ENCODE measurements at regions not wholly inside any gene's neighbourhood (a gene's known extent, or its start where the extent isn't known, plus 50 kb on each side); places are given as distances from the start of the nearest gene placed in this dataset.

DNA sequence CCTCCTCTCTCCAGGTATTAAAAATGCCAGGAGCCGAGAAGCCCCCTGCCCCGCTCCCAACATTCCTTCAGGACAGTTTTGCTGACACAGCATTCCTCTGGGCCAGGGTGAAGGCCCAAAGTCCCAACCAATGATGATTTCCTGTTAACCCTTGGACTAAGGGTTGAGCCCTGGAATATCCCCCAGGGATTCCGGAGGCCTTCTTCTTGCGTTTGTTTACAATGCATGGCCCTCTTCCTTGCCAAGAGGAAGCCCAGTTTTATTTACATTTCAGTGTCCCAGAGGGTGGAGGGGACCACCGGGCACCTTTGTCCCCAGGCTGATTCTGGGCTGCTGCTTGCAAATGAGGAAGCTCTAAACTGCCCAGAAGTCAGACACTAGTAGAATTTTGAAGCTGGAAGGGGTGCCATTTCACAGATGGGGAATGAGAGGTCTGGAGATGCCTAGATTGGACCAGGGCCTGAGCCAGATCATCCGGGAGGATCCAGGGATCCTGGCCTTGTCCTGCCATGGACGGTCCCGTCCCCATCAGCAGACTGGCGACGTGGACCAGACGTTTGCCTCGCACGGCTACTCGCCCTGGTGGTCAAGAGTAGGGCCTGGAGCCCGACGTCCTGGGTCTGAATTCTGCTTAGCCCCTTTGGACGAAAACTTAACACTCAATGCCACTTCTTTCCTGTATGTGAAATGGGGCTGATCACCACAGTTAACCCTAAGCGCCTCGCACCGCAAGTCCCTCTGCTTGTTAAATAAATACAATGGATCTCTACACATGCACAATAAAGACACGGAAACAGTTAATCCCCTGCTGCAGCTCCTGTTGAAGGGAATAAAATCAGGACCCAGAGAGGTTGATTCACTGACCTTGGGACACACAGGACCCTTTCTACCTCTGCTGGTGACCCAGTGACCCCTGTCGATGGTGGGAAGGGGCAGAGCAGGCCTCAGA, 55.6 kb upstream of the CIBAR2 start (continued):
- TF ChIP-seq HNRNPUL1 (IDR thresholded peaks at IDR 0.05; ENCODE audit: low read depth, low read length) (no peak), RFXANK (CRISPR knock-in tag; IDR thresholded peaks at IDR 0.05) (no peak), FOXA1 (IDR thresholded peaks at IDR 0.05) (no peak), FOXA1 (CRISPR knock-in tag; IDR thresholded peaks at IDR 0.05) (peak; percentile 82; the same call in 1 of the 2 replicates), ZNF331 (CRISPR knock-in tag; IDR thresholded peaks at IDR 0.05) (no peak), ZNF570 (CRISPR knock-in tag; IDR thresholded peaks at IDR 0.05; ENCODE audit: borderline replicate concordance) (no peak), ESRRA (CRISPR knock-in tag; IDR thresholded peaks at IDR 0.05; ENCODE audit: low read depth) (no peak), RXRB (CRISPR knock-in tag; IDR thresholded peaks at IDR 0.05; ENCODE audit: borderline replicate concordance) (peak; percentile 90), CHD4 (IDR thresholded peaks at IDR 0.05; ENCODE audit: borderline replicate concordance, low read length) (no peak), MAFK (conservative IDR thresholded peaks at IDR 0.05 in 1 of 2, IDR thresholded peaks at IDR 0.05 in 1 of 2; ENCODE audit: low read length in 2 of 2) (peak; percentile 100), ZNF569 (CRISPR knock-in tag; IDR thresholded peaks at IDR 0.05; ENCODE audit: borderline replicate concordance) (no peak), ZNF816 (CRISPR knock-in tag; IDR thresholded peaks at IDR 0.05; ENCODE audit: borderline replicate concordance) (peak; percentile 83)
- TF ChIP-seq, protein P1, sequence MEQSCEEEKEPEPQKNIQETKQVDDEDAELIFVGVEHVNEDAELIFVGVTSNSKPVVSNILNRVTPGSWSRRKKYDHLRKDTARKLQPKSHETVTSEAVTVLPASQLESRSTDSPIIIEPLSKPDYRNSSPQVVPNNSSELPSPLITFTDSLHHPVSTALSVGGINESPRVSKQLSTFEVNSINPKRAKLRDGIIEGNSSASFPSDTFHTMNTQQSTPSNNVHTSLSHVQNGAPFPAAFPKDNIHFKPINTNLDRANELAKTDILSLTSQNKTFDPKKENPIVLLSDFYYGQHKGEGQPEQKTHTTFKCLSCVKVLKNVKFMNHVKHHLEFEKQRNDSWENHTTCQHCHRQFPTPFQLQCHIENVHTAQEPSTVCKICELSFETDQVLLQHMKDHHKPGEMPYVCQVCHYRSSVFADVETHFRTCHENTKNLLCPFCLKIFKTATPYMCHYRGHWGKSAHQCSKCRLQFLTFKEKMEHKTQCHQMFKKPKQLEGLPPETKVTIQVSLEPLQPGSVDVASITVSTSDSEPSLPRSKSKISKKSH (CRISPR knock-in tag; IDR thresholded peaks at IDR 0.05; ENCODE audit: borderline replicate concordance) = 0 out of 2 replicates have a peak, but pooled peaks have one; percentile 33
- TF ChIP-seq, protein P2, sequence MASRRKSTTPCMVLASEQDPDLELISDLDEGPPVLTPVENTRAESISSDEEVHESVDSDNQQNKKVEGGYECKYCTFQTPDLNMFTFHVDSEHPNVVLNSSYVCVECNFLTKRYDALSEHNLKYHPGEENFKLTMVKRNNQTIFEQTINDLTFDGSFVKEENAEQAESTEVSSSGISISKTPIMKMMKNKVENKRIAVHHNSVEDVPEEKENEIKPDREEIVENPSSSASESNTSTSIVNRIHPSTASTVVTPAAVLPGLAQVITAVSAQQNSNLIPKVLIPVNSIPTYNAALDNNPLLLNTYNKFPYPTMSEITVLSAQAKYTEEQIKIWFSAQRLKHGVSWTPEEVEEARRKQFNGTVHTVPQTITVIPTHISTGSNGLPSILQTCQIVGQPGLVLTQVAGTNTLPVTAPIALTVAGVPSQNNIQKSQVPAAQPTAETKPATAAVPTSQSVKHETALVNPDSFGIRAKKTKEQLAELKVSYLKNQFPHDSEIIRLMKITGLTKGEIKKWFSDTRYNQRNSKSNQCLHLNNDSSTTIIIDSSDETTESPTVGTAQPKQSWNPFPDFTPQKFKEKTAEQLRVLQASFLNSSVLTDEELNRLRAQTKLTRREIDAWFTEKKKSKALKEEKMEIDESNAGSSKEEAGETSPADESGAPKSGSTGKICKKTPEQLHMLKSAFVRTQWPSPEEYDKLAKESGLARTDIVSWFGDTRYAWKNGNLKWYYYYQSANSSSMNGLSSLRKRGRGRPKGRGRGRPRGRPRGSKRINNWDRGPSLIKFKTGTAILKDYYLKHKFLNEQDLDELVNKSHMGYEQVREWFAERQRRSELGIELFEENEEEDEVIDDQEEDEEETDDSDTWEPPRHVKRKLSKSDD (CRISPR knock-in tag; IDR thresholded peaks at IDR 0.05; ENCODE audit: low read depth) = peak; percentile 2; the same call in 1 of the 2 replicates
- TF ChIP-seq, protein P3, sequence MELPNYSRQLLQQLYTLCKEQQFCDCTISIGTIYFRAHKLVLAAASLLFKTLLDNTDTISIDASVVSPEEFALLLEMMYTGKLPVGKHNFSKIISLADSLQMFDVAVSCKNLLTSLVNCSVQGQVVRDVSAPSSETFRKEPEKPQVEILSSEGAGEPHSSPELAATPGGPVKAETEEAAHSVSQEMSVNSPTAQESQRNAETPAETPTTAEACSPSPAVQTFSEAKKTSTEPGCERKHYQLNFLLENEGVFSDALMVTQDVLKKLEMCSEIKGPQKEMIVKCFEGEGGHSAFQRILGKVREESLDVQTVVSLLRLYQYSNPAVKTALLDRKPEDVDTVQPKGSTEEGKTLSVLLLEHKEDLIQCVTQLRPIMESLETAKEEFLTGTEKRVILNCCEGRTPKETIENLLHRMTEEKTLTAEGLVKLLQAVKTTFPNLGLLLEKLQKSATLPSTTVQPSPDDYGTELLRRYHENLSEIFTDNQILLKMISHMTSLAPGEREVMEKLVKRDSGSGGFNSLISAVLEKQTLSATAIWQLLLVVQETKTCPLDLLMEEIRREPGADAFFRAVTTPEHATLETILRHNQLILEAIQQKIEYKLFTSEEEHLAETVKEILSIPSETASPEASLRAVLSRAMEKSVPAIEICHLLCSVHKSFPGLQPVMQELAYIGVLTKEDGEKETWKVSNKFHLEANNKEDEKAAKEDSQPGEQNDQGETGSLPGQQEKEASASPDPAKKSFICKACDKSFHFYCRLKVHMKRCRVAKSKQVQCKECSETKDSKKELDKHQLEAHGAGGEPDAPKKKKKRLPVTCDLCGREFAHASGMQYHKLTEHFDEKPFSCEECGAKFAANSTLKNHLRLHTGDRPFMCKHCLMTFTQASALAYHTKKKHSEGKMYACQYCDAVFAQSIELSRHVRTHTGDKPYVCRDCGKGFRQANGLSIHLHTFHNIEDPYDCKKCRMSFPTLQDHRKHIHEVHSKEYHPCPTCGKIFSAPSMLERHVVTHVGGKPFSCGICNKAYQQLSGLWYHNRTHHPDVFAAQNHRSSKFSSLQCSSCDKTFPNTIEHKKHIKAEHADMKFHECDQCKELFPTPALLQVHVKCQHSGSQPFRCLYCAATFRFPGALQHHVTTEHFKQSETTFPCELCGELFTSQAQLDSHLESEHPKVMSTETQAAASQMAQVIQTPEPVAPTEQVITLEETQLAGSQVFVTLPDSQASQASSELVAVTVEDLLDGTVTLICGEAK (IDR thresholded peaks at IDR 0.05) = no peak
- TF ChIP-seq, protein P3 (CRISPR knock-in tag; IDR thresholded peaks at IDR 0.05) = no peak; the same call in 1 of the 2 replicates
